Heart right ventricle (tissue), 16 donors: ENCODE measurements at regions not wholly inside any gene's neighbourhood (a gene's known extent, or its start where the extent isn't known, plus 50 kb on each side); places are given as distances from the start of the nearest gene placed in this dataset.

ENCODE experiments used
- ATAC-seq, 8 donors: fragments of 200-7000 bp; cut with Tn5 transposase; one replicate each; pipeline ENCODE4 v1.9.1; 2020; ENCODE audit warnings: mild to moderate bottlenecking in 8 of 8, moderate library complexity in 8 of 8, moderate number of reproducible peaks in 1 of 8
- DNase-seq, 2 donors: peaks; one replicate each; pipeline ENCODE4 v3.0.0-alpha.2; 2020
- H3K27ac ChIP-seq, 10 donors: fragments of 200-600 bp; sonication (generic) in 2 of 10; one replicate each; pipeline versions ENCODE4 v1.5.0 to v1.8.0; 2020 to 2022; ENCODE audit warnings: mild to moderate bottlenecking in 3 of 10
- H3K27me3 ChIP-seq, 7 donors: fragments of 200-600 bp; one replicate each; pipeline ENCODE4 v1.8.0; 2021 to 2022; ENCODE audit warnings: mild to moderate bottlenecking in 2 of 7
- H3K36me3 ChIP-seq, 9 donors: fragments of 200-600 bp; sonication (generic) in 1 of 9; one replicate each; pipeline versions ENCODE4 v1.5.0 to v1.8.0; 2020 to 2022; ENCODE audit warnings: mild to moderate bottlenecking in 2 of 9
- H3K4me1 ChIP-seq, 9 donors: fragments of 200-600 bp; sonication (generic) in 1 of 9; one replicate each; pipeline versions ENCODE4 v1.5.0 to v1.8.0; 2020 to 2022; ENCODE audit warnings: mild to moderate bottlenecking in 4 of 9
- H3K4me3 ChIP-seq, 10 donors: fragments of 200-600 bp; sonication (generic) in 2 of 10; one replicate each; pipeline versions ENCODE4 v1.5.0 to v1.8.0; 2020 to 2022; ENCODE audit warnings: mild to moderate bottlenecking in 7 of 10, moderate library complexity in 2 of 10
- H3K9me3 ChIP-seq, 11 donors: fragments of 200-600 bp in 10 of 11; sonication (generic) in 2 of 11; one replicate each; pipeline versions ENCODE4 v1.5.0 to v1.8.0; 2013 to 2022; ENCODE audit warnings: mild to moderate bottlenecking in 2 of 11, control low read depth in 1 of 11, moderate library complexity in 1 of 11
- WGBS, 2 donors: extraction: QIAGEN DNeasy Blood & Tissue Kit; methylation state at CpG; one replicate each; pipeline ENCODE4 v1.1.7; 2013; ENCODE audit warnings: inconsistent platforms in 1 of 2; 5-methylcytosine and 5-hydroxymethylcytosine counted together
- intact Hi-C, 10 donors: fragments of 100-400 bp; cut with DNase I; formaldehyde crosslinking; loops; one replicate each; pipeline versions ENCODE4 v1.11.1 to v1.14.2; 2022
- TF ChIP-seq, protein P1 (sequence below), 9 donors: fragments of 200-600 bp; sonication (generic) in 2 of 9; IDR thresholded peaks; one replicate each; pipeline versions ENCODE4 v1.5.0 to v1.8.0; 2021 to 2022; ENCODE audit warnings: antibody characterized with exemption in 9 of 9, mild to moderate bottlenecking in 5 of 9, moderate library complexity in 1 of 9
- donor health status: Arrhythmogenic right ventricular cardiomyopathy.
- donor health status: ischemic (EF 13 %, LVEDD 7.1; RV severe dilation, severe dysfunction).
- donor health status: healthy with polysubstance abuse.
- donor health status: DM: no; HTN: yes; CAD: no.
- donor health status: DM: no; HTN: no; CAD: no.
- donor health status: ischemic (EF 25% LVEDD 6.9; RV normal size, moderate dysfunction).
- donor health status: ischemic (EF 25% LVEDD 5.7; RV mildly dilated, moderate dysfunction).
- donor health status: healthy.
- donor health status: DM: yes; HTN: yes; CAD: no.
- donor health status: Ischemic cardiomyopathy.
- donor health status: ischemic (EF 35%, LVEDD 5.7; RV mildly dilated, moderate dysfunction).
- donor health status: nonischemic (EF 11% LVEDD 7.7; RV severe dilation, severe dysfunction).
- donor health status: DM: yes; HTN: yes; CAD: no.
- donor health status: PGD.
- donor health status: ischemic (EF 29% LVEDD 5.4; RV normal size, mild dysfunction).
- donor health status: nonischemic (EF 23%, LVEDD 6.1; RV moderate dilation, normal function).

DNA sequence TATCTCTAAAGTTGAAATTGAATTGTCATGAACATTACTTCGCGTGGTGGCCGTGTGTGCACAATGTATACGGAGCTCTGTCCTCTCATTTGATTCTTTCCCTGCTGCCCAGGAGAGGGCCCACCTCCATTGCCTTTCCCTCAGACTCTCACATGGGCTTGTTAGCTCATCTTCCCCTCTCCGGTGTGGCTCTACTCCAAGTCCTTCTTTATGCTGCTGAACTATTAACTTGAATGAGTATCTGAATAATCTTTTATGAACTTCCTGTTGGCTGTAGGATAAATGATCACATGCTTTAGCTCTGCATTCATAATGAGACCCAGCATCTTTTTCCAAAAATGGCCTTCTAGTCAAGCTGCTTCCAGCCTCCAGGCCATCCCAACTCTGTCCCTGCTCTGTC is 68.8 kb upstream of the CLNK start:
- no peaks in the 10 kb centered on the region for H3K27me3 ChIP-seq
- H3K9me3 ChIP-seq, result no peaks in the 10 kb centered on the region
- H3K4me1 ChIP-seq, result no peaks in the 10 kb centered on the region
- H3K4me3 ChIP-seq, result no peak overlapping the region
- WGBS, 2 donors, result 77 to 78% methylated on average over 5 of the region's 5 CpGs
- no peaks in the 10 kb centered on the region for H3K36me3 ChIP-seq
- H3K27ac ChIP-seq, result no peak overlapping the region
- intact Hi-C loops, result no loop called here
- DNase-seq (no peak), ATAC-seq (no peak)
- TF ChIP-seq, protein P1, sequence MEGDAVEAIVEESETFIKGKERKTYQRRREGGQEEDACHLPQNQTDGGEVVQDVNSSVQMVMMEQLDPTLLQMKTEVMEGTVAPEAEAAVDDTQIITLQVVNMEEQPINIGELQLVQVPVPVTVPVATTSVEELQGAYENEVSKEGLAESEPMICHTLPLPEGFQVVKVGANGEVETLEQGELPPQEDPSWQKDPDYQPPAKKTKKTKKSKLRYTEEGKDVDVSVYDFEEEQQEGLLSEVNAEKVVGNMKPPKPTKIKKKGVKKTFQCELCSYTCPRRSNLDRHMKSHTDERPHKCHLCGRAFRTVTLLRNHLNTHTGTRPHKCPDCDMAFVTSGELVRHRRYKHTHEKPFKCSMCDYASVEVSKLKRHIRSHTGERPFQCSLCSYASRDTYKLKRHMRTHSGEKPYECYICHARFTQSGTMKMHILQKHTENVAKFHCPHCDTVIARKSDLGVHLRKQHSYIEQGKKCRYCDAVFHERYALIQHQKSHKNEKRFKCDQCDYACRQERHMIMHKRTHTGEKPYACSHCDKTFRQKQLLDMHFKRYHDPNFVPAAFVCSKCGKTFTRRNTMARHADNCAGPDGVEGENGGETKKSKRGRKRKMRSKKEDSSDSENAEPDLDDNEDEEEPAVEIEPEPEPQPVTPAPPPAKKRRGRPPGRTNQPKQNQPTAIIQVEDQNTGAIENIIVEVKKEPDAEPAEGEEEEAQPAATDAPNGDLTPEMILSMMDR (IDR thresholded peaks at IDR 0.05), result no peak

DNA sequence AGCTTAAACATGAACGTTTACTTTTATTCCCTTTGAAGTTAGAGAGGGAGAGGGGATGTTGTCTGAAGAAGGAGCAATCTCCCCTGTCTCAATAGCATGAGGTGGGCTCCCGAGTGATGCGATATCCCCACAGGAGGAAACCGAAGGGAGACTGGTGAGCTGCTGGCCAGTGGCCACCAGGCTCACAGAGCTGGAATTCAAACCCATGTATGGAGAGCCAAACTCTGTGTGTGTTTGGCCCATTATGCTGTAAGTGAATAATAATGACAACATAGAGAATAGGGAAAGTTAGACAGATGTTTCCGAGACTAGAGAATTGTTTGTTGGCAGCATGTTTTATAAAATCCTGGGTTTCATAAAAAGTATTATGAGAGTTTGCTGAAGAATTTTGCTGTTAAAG is 66.1 kb upstream of the CLNK start:
- H3K4me3 ChIP-seq, result no peak overlapping the region
- no peaks in the 10 kb centered on the region for H3K27me3 ChIP-seq
- TF ChIP-seq, protein P1 (IDR thresholded peaks at IDR 0.05), result no peak
- 56 to 61% methylated on average over 5 of the region's 5 CpGs for WGBS, 2 donors
- H3K27ac ChIP-seq, result peak overlapping the region in 1 of 10 donors; percentile 25
- ATAC-seq, result peak in 3 of 8 donors; percentile 34 to 58 (median 47)
- no peak for DNase-seq
- no peaks in the 10 kb centered on the region for H3K4me1 ChIP-seq
- no peaks in the 10 kb centered on the region for H3K36me3 ChIP-seq
- H3K9me3 ChIP-seq, result no peaks in the 10 kb centered on the region
- intact Hi-C loops, result no loop called here

DNA sequence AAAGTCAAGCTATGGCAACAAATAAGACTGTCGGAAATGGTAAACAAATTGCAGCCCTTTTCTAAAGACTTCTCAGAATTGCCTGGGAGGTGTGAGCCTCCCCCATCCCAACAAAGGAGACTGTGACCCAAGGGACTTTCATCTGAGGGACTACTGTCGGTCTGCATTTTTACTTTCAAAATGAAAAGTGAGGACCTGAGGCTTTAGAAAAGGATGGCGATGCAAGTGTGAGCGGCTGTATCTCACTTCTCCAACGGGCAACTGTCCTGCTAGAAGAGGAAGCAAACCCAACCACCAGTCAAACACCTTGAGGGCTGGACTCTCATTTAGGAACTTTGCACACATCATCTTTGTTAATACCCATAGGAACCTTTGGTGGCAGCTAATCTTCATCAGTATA is 62.6 kb upstream of the CLNK start:
- peaks cover 0 to 3% (median 0%) of the 10 kb centered on the region in 7 donors for H3K27me3 ChIP-seq
- no peaks in the 10 kb centered on the region for H3K9me3 ChIP-seq
- WGBS, 2 donors, result 66 to 74% methylated on average over 5 of the region's 5 CpGs
- ATAC-seq, result no peak
- no peaks in the 10 kb centered on the region for H3K36me3 ChIP-seq
- H3K4me1 ChIP-seq, result no peaks in the 10 kb centered on the region
- H3K27ac ChIP-seq, result peak overlapping the region in 6 of 10 donors; percentile 50 to 62 (median 54)
- H3K4me3 ChIP-seq, result no peak overlapping the region
- TF ChIP-seq, protein P1 (IDR thresholded peaks at IDR 0.05), result no peak
- DNase-seq, result no peak
- intact Hi-C loops, result no loop called here

DNA sequence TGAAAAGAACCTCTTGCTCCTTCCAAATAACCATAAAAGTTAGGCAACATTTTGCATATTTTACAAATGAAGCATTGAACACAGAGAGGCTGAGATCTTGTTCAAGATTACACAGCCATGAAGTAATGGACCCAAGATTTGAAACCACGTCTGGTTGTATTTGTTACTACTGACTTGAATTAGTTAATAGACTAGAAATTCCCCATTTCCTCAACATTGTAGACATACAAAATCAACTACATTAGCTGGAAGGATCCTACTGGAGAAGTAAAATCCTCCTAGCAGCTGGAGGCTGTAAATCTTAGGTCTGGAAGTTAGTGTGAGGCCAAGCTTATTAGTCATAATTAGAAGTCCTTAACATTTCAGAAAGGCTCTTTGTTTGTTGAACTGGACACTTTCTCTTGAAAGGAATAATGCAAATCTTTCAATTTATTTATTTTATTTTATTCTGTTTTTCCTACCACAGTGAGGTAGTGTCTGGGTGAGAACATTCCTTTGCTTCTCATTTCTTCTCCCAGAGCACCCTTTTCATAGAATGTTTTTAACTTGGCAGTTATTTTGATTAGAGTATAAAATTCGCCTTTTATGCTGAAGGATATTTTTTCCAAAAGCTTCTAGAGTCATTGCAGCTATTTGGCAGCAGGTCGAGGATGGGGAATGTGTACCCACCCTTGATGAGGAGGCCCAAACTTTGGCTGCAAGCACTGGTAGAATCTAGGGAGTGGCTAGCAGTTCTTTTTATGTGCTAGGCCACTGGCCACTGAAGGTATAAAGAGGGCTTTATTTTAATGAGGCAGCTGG is 62.0 kb upstream of the CLNK start:
- H3K27ac ChIP-seq, result peak overlapping the region in 6 of 10 donors; percentile 50 to 62 (median 54)
- TF ChIP-seq, protein P1 (IDR thresholded peaks at IDR 0.05), result no peak
- no peaks in the 10 kb centered on the region for H3K4me1 ChIP-seq
- 39 to 45% methylated on average over 3 of the region's 3 CpGs for WGBS, 2 donors
- H3K27me3 ChIP-seq, result peaks cover 0 to 6% (median 0%) of the 10 kb centered on the region in 7 donors
- DNase-seq, result peak in 1 of 2 donors; percentile 7
- intact Hi-C loops, result no loop called here
- no peak overlapping the region for H3K4me3 ChIP-seq
- peak in 7 of 8 donors; percentile 47 to 79 (median 70) for ATAC-seq
- no peaks in the 10 kb centered on the region for H3K9me3 ChIP-seq
- no peaks in the 10 kb centered on the region for H3K36me3 ChIP-seq
